OCI-LY3 (cell line): ENCODE measurements at regions not wholly inside any gene's neighbourhood (a gene's known extent, or its start where the extent isn't known, plus 50 kb on each side); places are given as distances from the start of the nearest gene placed in this dataset.

Experiments used
- EZH2phosphoT487 ChIP-seq: fragments of 200-600 bp; shearing (Covaris generic); IDR thresholded peaks from 2 replicates; pipeline ENCODE4 v1.6.1; 2018; ENCODE audit warnings: antibody characterized with exemption, mixed run types, low read depth
- TF ChIP-seq, protein P1 (sequence below): fragments of 200-600, 300-600 bp; sonication (generic); IDR thresholded peaks from 2 replicates; pipeline ENCODE4 v1.5.1; 2014; ENCODE audit warnings: antibody characterized with exemption, low read length, low read depth

DNA sequence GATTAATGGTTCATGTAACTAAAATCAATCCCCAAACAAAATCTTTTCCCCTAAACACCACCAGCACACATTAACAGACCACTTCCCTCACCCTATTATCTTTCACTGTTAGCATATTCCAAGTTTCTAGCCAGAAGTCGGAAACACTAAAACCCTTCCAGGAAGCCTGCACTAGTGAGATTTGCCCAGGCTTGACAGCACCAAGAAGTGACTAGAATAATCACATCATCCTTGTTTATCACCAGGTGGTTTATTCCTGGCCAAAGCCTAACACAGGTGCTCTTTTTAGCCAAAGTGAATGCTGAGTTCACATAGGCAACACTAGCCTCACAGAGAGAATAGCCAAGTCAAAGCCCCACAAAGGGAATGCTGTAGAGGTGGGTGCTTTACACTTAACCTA, 221.2 kb upstream of the HNRNPA3 start:
- TF ChIP-seq, protein P1, sequence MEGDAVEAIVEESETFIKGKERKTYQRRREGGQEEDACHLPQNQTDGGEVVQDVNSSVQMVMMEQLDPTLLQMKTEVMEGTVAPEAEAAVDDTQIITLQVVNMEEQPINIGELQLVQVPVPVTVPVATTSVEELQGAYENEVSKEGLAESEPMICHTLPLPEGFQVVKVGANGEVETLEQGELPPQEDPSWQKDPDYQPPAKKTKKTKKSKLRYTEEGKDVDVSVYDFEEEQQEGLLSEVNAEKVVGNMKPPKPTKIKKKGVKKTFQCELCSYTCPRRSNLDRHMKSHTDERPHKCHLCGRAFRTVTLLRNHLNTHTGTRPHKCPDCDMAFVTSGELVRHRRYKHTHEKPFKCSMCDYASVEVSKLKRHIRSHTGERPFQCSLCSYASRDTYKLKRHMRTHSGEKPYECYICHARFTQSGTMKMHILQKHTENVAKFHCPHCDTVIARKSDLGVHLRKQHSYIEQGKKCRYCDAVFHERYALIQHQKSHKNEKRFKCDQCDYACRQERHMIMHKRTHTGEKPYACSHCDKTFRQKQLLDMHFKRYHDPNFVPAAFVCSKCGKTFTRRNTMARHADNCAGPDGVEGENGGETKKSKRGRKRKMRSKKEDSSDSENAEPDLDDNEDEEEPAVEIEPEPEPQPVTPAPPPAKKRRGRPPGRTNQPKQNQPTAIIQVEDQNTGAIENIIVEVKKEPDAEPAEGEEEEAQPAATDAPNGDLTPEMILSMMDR = no peak
- TF ChIP-seq EZH2phosphoT487 = no peak
